CD4-positive, alpha-beta T cell treated with Interleukin-17A for 1 hour (primary cell): ENCODE measurements at regions not wholly inside any gene's neighbourhood (a gene's known extent, or its start where the extent isn't known, plus 50 kb on each side); places are given as distances from the start of the nearest gene placed in this dataset.

Experiments
- DNase-seq: peaks from one replicate; pipeline ENCODE4 v3.0.0-alpha.2; 2020

GRCh38 chr3:23079976-23080375 is 123.2 kb upstream of the UBE2E2 start:
- no peak for DNase-seq

GRCh38 chr3:23083701-23084100 is 119.4 kb upstream of the UBE2E2 start:
- no peak for DNase-seq

- DNase-seq: no peak
Measured at GRCh38 chr3:23084367-23084766, 118.8 kb upstream of the UBE2E2 start.

DNA sequence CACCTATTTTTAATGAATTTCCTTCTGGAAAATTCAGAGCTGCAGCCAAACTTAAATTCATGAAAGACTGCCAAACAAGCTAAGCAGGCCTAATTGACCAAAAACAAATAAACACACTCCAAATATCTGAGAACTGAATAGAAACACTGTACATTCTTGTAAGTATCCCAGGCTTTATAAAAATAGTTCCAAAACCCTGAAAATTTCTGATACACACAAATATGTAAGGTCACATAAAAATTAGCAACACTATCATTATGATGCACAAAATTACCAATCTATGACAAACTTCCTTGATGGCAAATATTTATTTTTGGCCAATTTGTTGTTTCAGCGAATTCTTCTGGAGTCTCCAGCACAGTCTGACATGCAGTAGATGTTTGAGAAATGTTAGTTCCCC is 117.9 kb upstream of the UBE2E2 start:
- no peak for DNase-seq

- DNase-seq: no peak
Measured at GRCh38 chr3:23086331-23086730, 116.8 kb upstream of the UBE2E2 start.

- DNase-seq: no peak
Measured at GRCh38 chr3:23086831-23087230, 116.3 kb upstream of the UBE2E2 start.

- no peak for DNase-seq
Measured at GRCh38 chr3:23094412-23094811, 108.7 kb upstream of the UBE2E2 start.

DNA sequence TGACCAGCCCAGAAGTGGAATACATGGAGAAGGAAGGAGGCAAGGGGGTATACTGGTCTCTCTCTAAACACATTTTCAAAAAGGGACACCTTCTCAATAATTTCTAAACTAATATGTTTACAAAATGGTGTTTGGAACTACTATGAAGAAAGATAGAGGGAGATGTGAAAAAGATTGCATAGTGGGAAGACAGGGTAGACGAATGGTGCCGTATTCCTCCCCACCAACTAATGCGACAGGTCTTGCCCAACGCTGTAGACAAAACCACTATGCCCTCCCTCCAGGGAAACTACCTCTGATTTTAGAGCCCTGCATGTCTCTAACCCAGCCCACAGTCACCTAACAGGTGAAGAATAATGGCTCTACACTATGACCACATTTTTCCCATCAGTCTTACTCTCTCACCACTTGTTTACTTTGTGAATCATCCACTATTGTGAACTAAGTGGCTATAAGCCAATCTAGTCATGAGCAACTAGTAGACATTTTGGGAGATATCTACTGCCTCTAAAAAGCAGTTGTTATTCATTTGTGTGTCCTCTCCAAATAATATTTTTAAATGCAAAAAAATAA is 108.2 kb upstream of the UBE2E2 start:
- no peak for DNase-seq

- no peak for DNase-seq
Measured at GRCh38 chr3:23096041-23096440, 107.1 kb upstream of the UBE2E2 start.

DNA sequence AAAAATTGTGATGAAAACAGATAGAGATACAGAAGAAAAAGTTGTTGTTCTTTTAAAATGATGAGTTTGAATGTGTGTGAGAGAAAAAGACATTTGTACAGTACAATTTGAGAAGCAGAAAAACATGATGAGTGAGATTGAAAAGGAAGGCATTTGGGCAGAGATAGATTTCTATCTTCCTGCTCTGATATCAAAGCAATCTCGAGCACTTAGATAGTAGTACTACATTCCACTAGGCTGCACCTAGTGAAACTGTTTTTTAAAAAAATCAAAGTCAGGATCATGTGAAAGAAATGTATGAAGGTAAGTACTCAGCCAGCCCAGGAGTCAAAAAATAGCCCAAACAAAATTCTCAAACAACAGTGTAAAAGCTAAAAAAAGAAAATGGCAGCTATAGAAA is 104.1 kb upstream of the UBE2E2 start:
- DNase-seq: no peak

DNA sequence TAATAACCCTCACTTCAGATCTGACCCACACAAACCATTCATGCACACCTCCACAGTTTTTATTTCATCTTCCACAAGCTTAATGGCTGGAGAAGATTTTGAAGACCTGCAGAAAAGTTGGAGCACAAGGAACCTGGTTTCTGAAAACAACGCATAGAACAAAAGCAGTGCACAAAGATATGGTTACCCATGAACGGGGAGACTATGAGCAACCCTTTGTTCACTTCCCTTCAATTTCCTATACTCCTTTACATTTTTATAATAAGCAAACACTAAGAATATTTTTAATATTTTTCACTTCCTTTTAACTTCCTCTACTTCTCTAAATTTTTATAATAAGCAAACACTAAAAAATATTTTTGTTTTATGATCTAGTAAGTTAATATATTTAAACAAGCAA is 103.5 kb upstream of the UBE2E2 start:
- no peak for DNase-seq

- no peak for DNase-seq
Measured at GRCh38 chr3:23100106-23100505, 103.0 kb upstream of the UBE2E2 start.

DNA sequence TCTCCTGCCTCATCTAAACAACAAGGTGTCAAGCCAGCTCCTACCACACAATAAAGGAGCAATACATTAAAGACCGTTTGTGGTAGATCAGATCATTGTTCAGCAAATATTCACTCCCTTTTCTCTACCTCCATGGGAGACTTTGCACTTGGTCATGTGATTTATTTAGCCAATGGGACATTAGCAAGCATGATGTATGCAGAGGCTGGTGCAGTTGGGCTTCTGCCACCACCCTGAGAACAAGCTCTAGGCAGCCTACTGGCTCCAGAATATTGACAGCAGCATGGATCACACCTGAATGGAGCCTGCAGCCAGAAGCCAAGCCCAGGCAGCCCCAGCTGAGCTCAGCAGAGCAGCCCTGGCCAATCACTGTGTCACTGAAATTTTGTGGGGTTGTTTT is 99.4 kb upstream of the UBE2E2 start:
- DNase-seq: no peak

- no peak for DNase-seq
Measured at GRCh38 chr3:23105048-23105447, 98.1 kb upstream of the UBE2E2 start.

DNA sequence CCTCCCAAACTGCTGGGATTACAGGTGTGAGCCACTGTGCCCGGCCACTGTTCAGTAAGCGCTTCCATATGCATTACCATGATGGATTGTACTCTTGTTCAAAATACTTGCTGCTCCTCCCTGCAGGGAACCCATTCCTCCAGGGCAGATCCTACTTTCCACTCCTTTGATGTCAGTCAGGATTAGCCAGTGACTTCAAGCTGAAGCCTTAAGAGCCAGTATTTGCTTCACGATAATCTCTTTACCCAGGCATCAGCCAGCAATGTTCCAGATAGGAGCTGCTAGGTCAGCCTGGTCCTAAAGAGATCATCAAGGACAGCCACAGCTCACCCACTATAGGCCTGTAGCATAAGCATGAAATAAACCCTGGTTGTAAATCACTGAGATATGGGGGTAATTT is 96.5 kb upstream of the UBE2E2 start:
- no peak for DNase-seq

- DNase-seq: no peak
Measured at GRCh38 chr3:23107221-23107620, 95.9 kb upstream of the UBE2E2 start.

DNA sequence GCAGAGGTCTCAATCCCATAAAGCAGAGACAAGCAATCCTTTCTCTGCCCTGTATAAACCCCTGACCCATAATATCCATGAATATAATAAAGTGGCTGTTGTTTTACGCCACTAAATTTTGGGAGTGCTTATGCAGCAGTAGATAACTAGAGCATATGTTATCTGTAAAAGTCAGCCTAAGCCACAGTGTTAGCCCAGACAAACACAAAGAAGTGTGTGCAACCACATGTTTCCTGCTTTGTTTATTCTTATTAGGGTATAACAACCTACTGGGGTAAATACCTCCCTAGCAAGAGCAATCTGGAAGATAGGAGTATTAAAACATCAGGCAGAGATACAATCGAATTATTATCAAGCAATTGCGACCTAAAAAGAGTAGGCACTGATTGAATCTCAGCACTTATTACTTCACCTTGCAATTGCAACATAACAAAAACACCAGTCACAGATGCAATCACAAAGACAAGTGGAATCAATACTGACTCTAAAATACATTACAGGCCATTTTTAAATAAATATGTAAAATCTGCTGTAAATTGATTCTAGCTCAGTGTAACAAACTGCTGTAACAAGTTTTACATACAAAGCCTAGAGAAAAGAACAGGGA is 94.6 kb upstream of the UBE2E2 start:
- DNase-seq: no peak

GRCh38 chr3:23111286-23111685 is 91.8 kb upstream of the UBE2E2 start:
- DNase-seq: no peak

- DNase-seq: no peak
Measured at GRCh38 chr3:23111797-23112196, 91.3 kb upstream of the UBE2E2 start.

GRCh38 chr3:23112491-23112890 is 90.6 kb upstream of the UBE2E2 start:
- DNase-seq: no peak

DNA sequence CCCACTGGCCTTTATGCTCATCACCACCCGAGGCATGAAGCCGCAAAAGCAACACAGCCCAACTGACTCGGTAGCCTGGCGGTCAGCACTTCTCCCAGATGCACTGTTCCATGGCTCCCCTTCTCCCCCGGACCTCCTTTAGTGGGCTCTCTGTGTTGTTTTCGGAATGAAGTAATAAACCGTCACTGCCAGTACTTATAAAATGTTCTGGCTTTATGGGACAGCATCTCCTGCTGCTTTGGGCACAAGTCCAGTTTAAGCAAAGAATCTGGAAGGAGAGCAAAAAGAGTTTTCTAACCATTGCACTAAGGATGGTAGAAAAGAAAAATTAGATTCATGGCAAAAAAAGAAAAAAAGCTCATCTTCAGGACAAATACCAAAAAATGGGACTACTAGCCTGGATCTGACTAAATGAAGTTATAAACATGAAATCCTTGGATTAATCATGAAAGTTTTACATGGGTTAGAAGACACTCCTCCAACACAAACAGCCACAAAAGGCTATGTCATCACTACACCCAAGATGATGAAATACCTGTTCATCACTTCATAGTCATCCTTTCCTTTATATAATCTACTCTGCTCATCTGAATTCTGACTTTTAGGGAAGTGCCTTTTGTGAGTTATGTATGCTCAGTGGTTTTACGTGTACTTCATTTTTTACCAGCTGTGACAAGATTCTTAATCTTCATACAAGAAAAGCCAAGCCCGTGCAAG is 89.5 kb upstream of the UBE2E2 start:
- DNase-seq: no peak

DNA sequence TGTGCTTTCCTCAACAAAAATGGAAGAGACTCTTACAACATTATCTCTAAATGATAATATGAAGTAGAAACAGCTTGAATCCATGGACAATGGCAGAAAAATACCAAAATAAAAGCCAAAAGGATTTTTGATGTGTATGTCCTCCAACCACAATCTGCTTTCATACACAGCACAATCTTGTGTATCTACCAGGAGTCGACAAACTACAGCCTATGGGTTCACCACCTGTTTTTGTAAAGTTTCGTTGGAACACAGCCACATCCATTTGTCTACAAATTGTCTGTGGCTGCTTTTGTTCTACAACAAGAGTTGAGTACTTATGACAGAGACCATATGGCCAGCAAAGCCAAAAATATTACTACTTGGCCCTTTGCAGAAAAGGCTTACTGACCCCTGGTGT is 88.7 kb upstream of the UBE2E2 start:
- DNase-seq: no peak

DNA sequence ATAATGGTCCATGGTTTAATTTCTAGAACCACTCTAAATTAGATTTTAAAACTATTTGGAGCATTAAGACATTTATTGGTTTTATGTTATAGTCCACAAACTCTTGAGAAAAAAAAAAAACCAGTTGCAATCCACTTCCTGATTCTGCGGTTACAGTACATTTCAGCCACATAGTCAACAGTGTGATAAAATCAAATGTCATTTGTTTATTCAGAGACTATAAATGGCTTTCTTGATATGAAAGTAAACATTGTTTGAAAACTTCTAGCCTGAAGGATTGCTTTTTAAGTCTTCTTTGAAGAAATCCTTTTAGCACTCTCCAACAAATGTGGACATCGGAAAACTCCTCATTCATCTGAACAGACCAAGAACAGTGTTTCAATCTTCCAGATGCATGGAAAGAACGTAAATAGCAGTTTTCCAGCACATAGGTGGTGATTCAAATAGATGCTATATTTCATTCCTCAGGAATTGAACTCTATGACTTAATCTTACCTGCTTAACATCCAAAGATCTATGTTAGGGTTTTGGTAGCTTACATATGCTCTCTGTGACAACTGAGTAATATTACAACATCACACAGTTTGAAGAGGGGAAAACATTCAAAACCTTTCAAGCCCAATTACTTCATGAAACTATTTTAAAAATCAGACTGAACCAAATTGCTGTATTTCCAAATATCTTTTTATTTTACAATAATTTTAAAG is 87.8 kb upstream of the UBE2E2 start:
- no peak for DNase-seq
